Fibroblast of pulmonary artery (primary cell): ENCODE measurements at regions not wholly inside any gene's neighbourhood (a gene's known extent, or its start where the extent isn't known, plus 50 kb on each side); places are given as distances from the start of the nearest gene placed in this dataset.

Experiments used
- DNase-seq: peaks from one replicate; pipeline ENCODE4 v3.0.0-alpha.2; 2010; ENCODE audit warnings: low read depth
- H3K4me3 ChIP-seq: replicated peaks from 2 replicates; pipeline ENCODE4 v1.5.1; 2011; ENCODE audit warnings: low read depth, mild to moderate bottlenecking, control low read depth, low read length, moderate library complexity
- CTCF ChIP-seq: IDR thresholded peaks from 2 replicates; pipeline ENCODE4 v1.5.1; 2011; ENCODE audit warnings: mild to moderate bottlenecking, control low read depth, low read length, inconsistent platforms; ENCODE audit errors: missing control alignments

DNA sequence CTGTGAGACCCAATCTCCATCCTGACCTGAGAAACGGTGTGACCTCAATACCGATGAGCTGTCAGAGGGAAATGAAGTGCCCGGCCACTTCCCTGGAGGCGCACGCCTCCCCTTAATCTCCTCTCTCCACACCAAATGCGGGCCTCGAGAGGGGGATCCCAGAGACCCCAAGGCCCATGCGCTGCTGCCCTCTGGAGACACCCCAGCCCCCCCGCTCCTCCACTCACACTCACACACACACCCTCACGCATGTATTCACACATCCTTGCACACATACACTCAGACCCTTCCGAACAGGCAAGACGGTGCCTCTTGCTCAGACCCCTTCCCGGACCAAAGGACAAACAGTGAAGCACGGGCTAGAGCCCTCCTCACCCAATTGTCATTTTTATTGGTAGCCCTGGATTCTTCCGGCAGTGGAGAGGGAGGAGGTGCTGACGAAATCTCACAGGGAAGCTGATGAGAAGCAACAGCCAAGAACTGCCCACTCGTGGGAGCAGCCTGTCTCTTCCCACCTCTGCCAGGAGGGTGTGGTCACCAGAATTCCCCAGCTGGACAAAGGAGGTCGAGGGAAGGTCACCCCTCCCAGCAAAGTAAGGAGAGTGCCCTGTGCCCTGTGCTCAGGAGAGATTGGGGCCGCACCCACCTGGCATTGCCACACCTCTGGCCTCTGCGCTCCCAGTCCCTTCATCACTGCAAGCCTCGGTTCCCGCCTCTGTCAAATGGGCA lies 136.0 kb upstream of the TNRC6C start:
- no peak for TF ChIP-seq CTCF
- DNase-seq: peak; percentile 29
- no peak overlapping the region for H3K4me3 ChIP-seq

DNA sequence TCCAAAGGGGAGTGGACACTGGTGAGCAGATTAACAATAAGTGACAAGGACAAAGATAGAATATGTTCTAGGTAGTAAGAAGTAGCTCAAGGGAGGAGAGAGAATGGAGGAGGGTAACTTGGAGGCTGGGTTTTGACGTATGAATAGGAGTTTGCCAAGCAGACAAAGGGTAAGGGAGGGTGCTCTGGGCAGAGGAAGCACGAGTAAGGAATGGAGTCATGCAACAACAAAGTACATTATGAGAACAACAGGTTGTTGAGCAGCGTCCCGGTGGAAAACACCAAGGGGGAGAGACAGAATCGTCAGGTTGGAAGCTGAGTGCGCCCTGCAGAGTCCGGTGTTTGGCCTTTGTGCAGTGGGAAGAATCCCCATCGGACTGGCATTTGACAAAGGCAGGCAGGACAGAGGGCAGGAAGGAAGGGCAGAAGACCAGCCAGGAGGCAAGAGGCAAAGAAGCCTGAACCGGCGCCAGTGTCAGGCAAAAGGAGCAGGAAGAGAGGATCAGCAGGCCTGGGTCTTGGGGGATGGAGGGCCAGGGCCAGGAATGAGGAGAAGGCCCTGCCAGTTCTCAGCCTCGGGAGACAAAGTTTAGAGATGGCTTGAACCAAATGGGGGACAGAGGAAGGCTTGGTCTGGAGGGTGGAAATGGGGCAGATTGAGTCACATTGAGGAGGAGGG lies 134.3 kb upstream of the TNRC6C start:
- H3K4me3 ChIP-seq: no peak overlapping the region
- no peak for DNase-seq
- no peak for TF ChIP-seq CTCF

- no peak overlapping the region for H3K4me3 ChIP-seq
- no peak for TF ChIP-seq CTCF
- DNase-seq: no peak
These were observed 133.7 kb upstream of the TNRC6C start for GRCh38 chr17:77824780-77825280.

GRCh38 chr17:77825621-77826020 lies 132.9 kb upstream of the TNRC6C start:
- no peak for DNase-seq
- H3K4me3 ChIP-seq: no peak overlapping the region
- no peak for TF ChIP-seq CTCF

DNA sequence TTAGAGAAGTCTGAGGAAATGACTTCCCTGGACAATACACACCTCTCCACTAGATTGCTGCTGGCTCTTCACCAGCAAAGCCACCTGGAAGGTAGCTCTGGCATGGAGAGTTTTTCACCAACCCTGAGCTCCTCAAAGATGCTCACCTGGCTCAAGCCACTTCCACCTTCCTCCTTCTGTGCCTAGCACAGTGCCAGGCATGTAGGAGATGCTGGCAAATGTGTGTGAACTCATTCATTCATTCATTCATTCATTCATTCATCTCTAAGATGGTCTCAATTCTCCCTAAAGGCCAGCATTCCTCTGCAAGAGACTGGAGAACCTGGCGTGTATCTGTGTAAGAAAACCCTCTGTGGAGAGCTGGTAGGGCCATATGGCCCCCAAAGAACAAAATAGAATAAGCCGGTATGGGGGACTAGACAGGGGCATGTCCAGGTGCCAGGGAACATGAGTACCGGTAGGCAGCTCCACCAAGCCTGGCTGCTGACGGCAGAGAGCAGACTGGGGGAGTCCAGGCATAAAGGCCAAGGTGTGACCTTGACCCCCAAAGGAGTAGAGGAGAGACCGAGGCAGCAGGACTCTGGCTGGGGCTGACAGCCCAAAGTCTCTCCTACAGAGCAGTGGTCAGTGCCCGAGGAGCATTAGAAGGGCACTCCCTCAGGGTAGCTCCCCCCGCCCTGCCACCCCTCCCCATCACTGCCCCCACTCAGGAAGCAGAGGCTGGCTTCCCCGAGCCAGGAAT lies 132.2 kb upstream of the TNRC6C start:
- TF ChIP-seq CTCF: no peak
- H3K4me3 ChIP-seq: no peak overlapping the region
- no peak for DNase-seq

DNA sequence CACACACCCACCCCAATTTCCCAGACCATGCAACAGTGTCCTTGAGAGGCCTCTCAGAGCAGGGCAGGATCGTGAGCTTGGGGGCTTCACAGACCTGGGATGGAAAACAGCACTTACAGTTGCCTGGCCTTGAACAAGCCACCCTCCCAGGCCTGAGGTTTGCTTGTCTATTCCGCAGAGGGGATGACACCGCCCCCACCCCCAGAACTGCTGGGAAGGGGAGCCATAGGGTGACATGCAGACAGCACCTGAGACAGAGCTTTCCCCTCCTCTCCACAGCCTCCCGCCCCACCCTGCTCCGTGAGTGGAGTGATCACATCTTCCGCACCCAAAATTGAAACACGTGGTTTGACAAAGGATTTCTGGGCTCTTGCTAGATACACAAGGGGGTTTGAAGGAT lies 131.5 kb upstream of the TNRC6C start:
- no peak overlapping the region for H3K4me3 ChIP-seq
- no peak for DNase-seq

More for the DNA sequence above, 131.5 kb upstream of the TNRC6C start:
- TF ChIP-seq CTCF: no peak
